Fibroblast of mammary gland (primary cell): ENCODE measurements at regions not wholly inside any gene's neighbourhood (a gene's known extent, or its start where the extent isn't known, plus 50 kb on each side); places are given as distances from the start of the nearest gene placed in this dataset.

Experiments
- DNase-seq: peaks from one replicate; pipeline ENCODE4 v3.0.0-alpha.2; 2010; ENCODE audit warnings: low read depth
- H3K4me3 ChIP-seq: 2 replicates; pipeline ENCODE4 v1.5.1; 2011; ENCODE audit warnings: low read depth, mild to moderate bottlenecking, low read length, moderate library complexity; ENCODE audit not compliant: control insufficient read depth
- CTCF ChIP-seq: conservative IDR thresholded peaks from 2 replicates; pipeline ENCODE4 v1.5.1; 2011; ENCODE audit warnings: low read depth, low read length, inconsistent platforms; ENCODE audit not compliant: control insufficient read depth, insufficient read depth

GRCh38 chr12:124428792-124429281, 133.9 kb downstream of the RFLNA start:
- no peak for TF ChIP-seq CTCF
- H3K4me3 ChIP-seq: no peak overlapping the region
- peak; percentile 48 for DNase-seq

GRCh38 chr12:124428136-124428791, 133.4 kb downstream of the RFLNA start:
- no peak for TF ChIP-seq CTCF
- peak; percentile 90 for DNase-seq
- H3K4me3 ChIP-seq: no peak overlapping the region

GRCh38 chr12:124426594-124427555, 132.0 kb downstream of the RFLNA start:
- no peak for TF ChIP-seq CTCF
- no peak overlapping the region for H3K4me3 ChIP-seq
- peak; percentile 33 for DNase-seq

- no peak overlapping the region for H3K4me3 ChIP-seq
- DNase-seq: no peak
- TF ChIP-seq CTCF: no peak
Observed at GRCh38 chr12:124425667-124426066, 130.8 kb downstream of the RFLNA start.

- H3K4me3 ChIP-seq: no peak overlapping the region
- no peak for TF ChIP-seq CTCF
- no peak for DNase-seq
Observed at GRCh38 chr12:124424516-124424905, 129.6 kb downstream of the RFLNA start.

GRCh38 chr12:124423761-124424515, 129.0 kb downstream of the RFLNA start:
- H3K4me3 ChIP-seq: no peak overlapping the region
- no peak for TF ChIP-seq CTCF
- no peak for DNase-seq
